DMS 273 (cell line): ENCODE measurements at regions not wholly inside any gene's neighbourhood (a gene's known extent, or its start where the extent isn't known, plus 50 kb on each side); places are given as distances from the start of the nearest gene placed in this dataset.

Experiments used
- DNase-seq: peaks from one replicate; lab custom pipeline; 2025; ENCODE audit not compliant: unreplicated experiment; lab: John Stamatoyannopoulos, UW

- no peak for DNase-seq
Measured at GRCh38 chr3:164190566-164190965, 887.7 kb downstream of the SI start.

- peak; percentile 5 for DNase-seq
Measured at GRCh38 chr3:164186095-164186494, 892.2 kb downstream of the SI start.

GRCh38 chr3:164179110-164179774 is 899.1 kb downstream of the SI start:
- DNase-seq = no peak

GRCh38 chr3:164174059-164174458 is 904.2 kb downstream of the SI start:
- DNase-seq = no peak

GRCh38 chr3:164155400-164155799 is 922.9 kb downstream of the SI start:
- no peak for DNase-seq

- no peak for DNase-seq
Measured at GRCh38 chr3:164144824-164145223, 933.5 kb downstream of the SI start.

GRCh38 chr3:164132878-164133277 is 945.4 kb downstream of the SI start:
- DNase-seq = no peak

- no peak for DNase-seq
Measured at GRCh38 chr3:164113371-164114332, 964.6 kb downstream of the SI start.

- DNase-seq = no peak
Measured at GRCh38 chr3:164096352-164096751, 981.9 kb downstream of the SI start.

- DNase-seq = no peak
Measured at GRCh38 chr3:164095949-164096348, 982.3 kb downstream of the SI start.

- no peak for DNase-seq
Measured at GRCh38 chr3:164095279-164095678, 983.0 kb downstream of the SI start.

- no peak for DNase-seq
Measured at GRCh38 chr3:164094546-164094945, 983.8 kb downstream of the SI start.

- no peak for DNase-seq
Measured at GRCh38 chr3:164080208-164080607, 998.1 kb downstream of the SI start.

- DNase-seq = no peak
Measured at GRCh38 chr3:164064298-164064697, 1014.0 kb downstream of the SI start.

- DNase-seq = no peak
Measured at GRCh38 chr3:164060923-164061322, 1017.4 kb downstream of the SI start.

GRCh38 chr3:164049847-164050246 is 1028.4 kb downstream of the SI start:
- no peak for DNase-seq

- DNase-seq = no peak
Measured at GRCh38 chr3:164048451-164048850, 1029.8 kb downstream of the SI start.

- no peak for DNase-seq
Measured at GRCh38 chr3:164040991-164041390, 1037.3 kb downstream of the SI start.

GRCh38 chr3:164030194-164030593 is 1048.1 kb downstream of the SI start:
- no peak for DNase-seq

- no peak for DNase-seq
Measured at GRCh38 chr3:164024786-164025185, 1053.5 kb downstream of the SI start.

GRCh38 chr3:164023480-164023879 is 1054.8 kb downstream of the SI start:
- DNase-seq = no peak

- DNase-seq = no peak
Measured at GRCh38 chr3:164018500-164018899, 1059.8 kb downstream of the SI start.
